H1 (cell line): ENCODE measurements at regions not wholly inside any gene's neighbourhood (a gene's known extent, or its start where the extent isn't known, plus 50 kb on each side); places are given as distances from the start of the nearest gene placed in this dataset.

Source experiments
- CTCF ChIA-PET: fragments of 300-600 bp; sonication (Branson Sonifier 250); formaldehyde crosslinking; loops from one replicate; lab custom pipeline; 2021; ENCODE audit not compliant: partially characterized antibody; lab: Charles Lee
- POLR2A ChIA-PET: fragments of 300-600 bp; sonication (Branson Sonifier 250); formaldehyde crosslinking; loops from one replicate; lab custom pipeline; 2021; ENCODE audit warnings: inconsistent platforms; ENCODE audit not compliant: partially characterized antibody; lab: Charles Lee
- DNase-seq, 2 experiments: peaks; one replicate each; pipeline versions ENCODE4 v3.0.0 to v3.0.0-alpha.2; 2010 to 2022; ENCODE audit warnings: low spot score in 2 of 2, low read depth in 1 of 2, mixed read lengths in 1 of 2
- FAIRE-seq: peaks from 2 replicates; lab custom pipeline; 2011; peaks lifted over from hg19 to GRCh38; lab: Jason Lieb, UNC
- H2AFZ ChIP-seq: 2 replicates; pipeline ENCODE4 v1.8.1; 2012; ENCODE audit warnings: low read length, inconsistent platforms
- H2AK5ac ChIP-seq: 2 replicates; pipeline ENCODE4 v1.6.1; 2013; ENCODE audit warnings: low read depth, low read length
- H2BK120ac ChIP-seq: replicated peaks from 2 replicates; pipeline ENCODE3; 2013; ENCODE audit warnings: low read depth, low read length, inconsistent platforms
- H2BK12ac ChIP-seq: 2 replicates; pipeline ENCODE4 v1.6.1; 2013; ENCODE audit warnings: low read depth, low read length
- H2BK15ac ChIP-seq: 2 replicates; pipeline ENCODE4 v1.6.1; 2013; ENCODE audit warnings: low read length
- H2BK20ac ChIP-seq: 2 replicates; pipeline ENCODE4 v1.6.1; 2013; ENCODE audit warnings: low read length
- H2BK5ac ChIP-seq: 2 replicates; pipeline ENCODE4 v1.6.1; 2013; ENCODE audit warnings: low read depth, low read length
- H3K14ac ChIP-seq: 2 replicates; pipeline ENCODE4 v1.6.1; 2013; ENCODE audit warnings: inconsistent platforms; ENCODE audit not compliant: insufficient read length
- H3K18ac ChIP-seq: 2 replicates; pipeline ENCODE4 v1.6.1; 2013; ENCODE audit warnings: low read length; ENCODE audit errors: extremely low read depth
- H3K23ac ChIP-seq: 2 replicates; pipeline ENCODE4 v1.6.1; 2013; ENCODE audit warnings: inconsistent platforms; ENCODE audit not compliant: insufficient read length
- H3K23me2 ChIP-seq: 2 replicates; pipeline ENCODE4 v1.6.1; 2013; ENCODE audit warnings: low read depth, low read length
- H3K27ac ChIP-seq: 2 replicates; pipeline ENCODE4 v1.6.1; 2011; ENCODE audit warnings: low read depth, low read length, inconsistent platforms
- H3K27me3 ChIP-seq, 4 experiments: replicated peaks in 1 of 4; 1 replicate in 1 of 4; 2 replicates in 3 of 4; pipeline versions ENCODE4 v1.6.1 to v1.8.1; 2011 to 2013; ENCODE audit warnings: low read length in 3 of 4, mild to moderate bottlenecking in 3 of 4, inconsistent platforms in 2 of 4, mixed read lengths in 2 of 4, moderate library complexity in 1 of 4; ENCODE audit not compliant: control insufficient read depth in 3 of 4, insufficient read depth in 3 of 4; ENCODE audit errors: extremely low read depth in 1 of 4
- H3K36me3 ChIP-seq, 4 experiments: 2 replicates each; pipeline versions ENCODE4 v1.6.1 to v1.8.1; 2011 to 2013; ENCODE audit warnings: mild to moderate bottlenecking in 4 of 4, low read length in 3 of 4, moderate library complexity in 2 of 4, control low read depth in 1 of 4, inconsistent platforms in 1 of 4; ENCODE audit not compliant: insufficient read depth in 4 of 4, control insufficient read depth in 2 of 4
- H3K4ac ChIP-seq: replicated peaks from 2 replicates; pipeline ENCODE3; 2013; ENCODE audit warnings: low read length, low read depth, mixed read lengths, inconsistent platforms; ENCODE audit not compliant: insufficient read length
- H3K4me1 ChIP-seq, 4 experiments: replicated peaks in 1 of 4; 1 replicate in 1 of 4; 2 replicates in 3 of 4; pipeline versions ENCODE4 v1.6.1 to v1.8.1; 2011 to 2013; ENCODE audit warnings: low read length in 3 of 4, inconsistent platforms in 2 of 4, mixed read lengths in 1 of 4; ENCODE audit not compliant: insufficient read depth in 4 of 4, control insufficient read depth in 3 of 4
- H3K4me2 ChIP-seq, 2 experiments: 2 replicates each; pipeline versions ENCODE4 v1.6.1 to v1.8.1; 2011 to 2013; ENCODE audit warnings: low read depth in 2 of 2, low read length in 2 of 2, control low read depth in 1 of 2, inconsistent platforms in 1 of 2, mild to moderate bottlenecking in 1 of 2; ENCODE audit not compliant: insufficient read depth in 1 of 2
- H3K4me3 ChIP-seq, 4 experiments: fragments of 200-600, 300-600 bp in 1 of 4; sonication (generic), shearing (Covaris generic), sonication (Bioruptor Twin) in 1 of 4; 2 replicates each; pipeline versions ENCODE4 v1.5.1 to v1.8.1; 2011 to 2016; ENCODE audit warnings: low read length in 4 of 4, low read depth in 3 of 4, control low read depth in 2 of 4, inconsistent platforms in 2 of 4, mild to moderate bottlenecking in 2 of 4, mixed read lengths in 1 of 4, moderate library complexity in 1 of 4; ENCODE audit not compliant: insufficient read depth in 2 of 4; ENCODE audit errors: extremely low read depth in 1 of 4
- H3K56ac ChIP-seq: replicated peaks from 2 replicates; pipeline ENCODE3; 2013; ENCODE audit warnings: low read depth, mild to moderate bottlenecking, mixed read lengths, low read length, inconsistent platforms; ENCODE audit not compliant: insufficient read length
- H3K79me1 ChIP-seq: 2 replicates; pipeline ENCODE4 v1.6.1; 2013; ENCODE audit warnings: low read depth, low read length, control low read depth
- H3K79me2 ChIP-seq, 2 experiments: 2 replicates each; pipeline versions ENCODE4 v1.6.1 to v1.8.1; 2012 to 2013; ENCODE audit warnings: low read length in 2 of 2, mild to moderate bottlenecking in 2 of 2, inconsistent platforms in 1 of 2; ENCODE audit not compliant: insufficient read depth in 2 of 2, control insufficient read depth in 1 of 2
- H3K9ac ChIP-seq, 4 experiments: replicated peaks in 1 of 4; 1 replicate in 1 of 4; 2 replicates in 3 of 4; pipeline versions ENCODE4 v1.6.1 to v1.8.1; 2011 to 2013; ENCODE audit warnings: low read depth in 3 of 4, low read length in 3 of 4, control low read depth in 2 of 4, mild to moderate bottlenecking in 2 of 4, moderate library complexity in 2 of 4, inconsistent platforms in 1 of 4; ENCODE audit errors: extremely low read depth in 1 of 4
- H3K9me3 ChIP-seq, 2 experiments: 2 replicates each; pipeline versions ENCODE4 v1.6.1 to v1.8.1; 2012 to 2013; ENCODE audit warnings: mild to moderate bottlenecking in 2 of 2, moderate library complexity in 2 of 2, control low read depth in 1 of 2, inconsistent platforms in 1 of 2, low read depth in 1 of 2, low read length in 1 of 2, mixed read lengths in 1 of 2; ENCODE audit not compliant: insufficient read depth in 2 of 2
- H4K20me1 ChIP-seq, 2 experiments: replicated peaks in 1 of 2; 2 replicates each; pipeline versions ENCODE3 to v1.8.1; 2011 to 2013; ENCODE audit warnings: inconsistent platforms in 2 of 2, low read length in 2 of 2, mild to moderate bottlenecking in 1 of 2; ENCODE audit not compliant: insufficient read depth in 2 of 2, control insufficient read depth in 1 of 2
- H4K5ac ChIP-seq: 2 replicates; pipeline ENCODE4 v1.6.1; 2013; ENCODE audit warnings: low read length, low read depth, mixed read lengths, inconsistent platforms; ENCODE audit not compliant: insufficient read length
- H4K8ac ChIP-seq: 2 replicates; pipeline ENCODE4 v1.8.0; 2013; ENCODE audit warnings: mild to moderate bottlenecking, moderate library complexity, low read length, inconsistent platforms; ENCODE audit not compliant: insufficient read depth; ENCODE audit errors: extremely low read depth
- H4K91ac ChIP-seq: replicated peaks from 2 replicates; pipeline ENCODE3; 2013; ENCODE audit warnings: low read length, mixed read lengths, inconsistent platforms; ENCODE audit not compliant: insufficient read length
- CHD2 ChIP-seq: IDR thresholded peaks from 2 replicates; pipeline ENCODE4 v1.6.1; 2012; ENCODE audit warnings: low read length, improper control_type of control experiment
- EGR1 ChIP-seq: IDR thresholded peaks from 2 replicates; pipeline ENCODE4 v1.6.1; 2011; ENCODE audit warnings: low read depth, low read length, borderline replicate concordance
- GTF2F1 ChIP-seq: IDR thresholded peaks from 2 replicates; pipeline ENCODE4 v1.6.1; 2012; ENCODE audit warnings: low read depth, low read length, improper control_type of control experiment, borderline replicate concordance
- JUND ChIP-seq: IDR thresholded peaks from 2 replicates; pipeline ENCODE4 v1.6.1; 2011; ENCODE audit warnings: mild to moderate bottlenecking, improper control_type of control experiment, low read length
- NRF1 ChIP-seq: IDR thresholded peaks from 2 replicates; pipeline ENCODE4 v1.6.1; 2011; ENCODE audit warnings: mild to moderate bottlenecking, low read depth, low read length, improper control_type of control experiment
- POLR2A ChIP-seq, 2 experiments: IDR thresholded peaks; 1 replicate in 1 of 2; 2 replicates in 1 of 2; pipeline ENCODE4 v1.6.1; 2011; ENCODE audit warnings: low read depth in 2 of 2, low read length in 2 of 2, mild to moderate bottlenecking in 2 of 2; ENCODE audit errors: control extremely low read depth in 1 of 2
- RAD21 ChIP-seq, 2 experiments: IDR thresholded peaks in 1 of 2; conservative IDR thresholded peaks in 1 of 2; 2 replicates each; pipeline ENCODE4 v1.6.1; 2011; ENCODE audit warnings: low read depth in 2 of 2, low read length in 2 of 2, improper control_type of control experiment in 1 of 2, inconsistent platforms in 1 of 2, mild to moderate bottlenecking in 1 of 2, moderate library complexity in 1 of 2
- SP1 ChIP-seq: IDR thresholded peaks from 2 replicates; pipeline ENCODE4 v1.6.1; 2011; ENCODE audit warnings: low read depth, low read length
- TAF7 ChIP-seq: optimal IDR thresholded peaks from 2 replicates; pipeline ENCODE3; 2011; ENCODE audit warnings: low read depth, mild to moderate bottlenecking, inconsistent platforms, low read length, moderate library complexity, borderline replicate concordance
- TEAD4 ChIP-seq: IDR thresholded peaks from 2 replicates; pipeline ENCODE4 v1.6.1; 2012; ENCODE audit warnings: low read depth, low read length, inconsistent platforms, mixed read lengths
- WGBS, 2 experiments: shearing (Covaris generic) in 1 of 2; methylation state at CpG; one replicate each; pipeline versions ENCODE4 v1.1.6 to v1.1.7; 2013 to 2015; ENCODE audit warnings: low lambda C conversion rate in 2 of 2, mixed read lengths in 2 of 2, inconsistent platforms in 1 of 2, low coverage in 1 of 2, missing lambda C conversion rate in 1 of 2; ENCODE audit not compliant: insufficient replicate concordance in 2 of 2, insufficient coverage in 1 of 2, insufficient read length in 1 of 2; ENCODE audit errors: extremely low coverage in 1 of 2, missing lambda C conversion rate in 1 of 2; 5-methylcytosine and 5-hydroxymethylcytosine counted together

- Histone ChIP-seq H3K9ac (no peak overlapping the region), H4K5ac (no peak overlapping the region), H2AFZ (no peak overlapping the region), H2AK5ac (no peak overlapping the region), H3K4me1 (no peaks in the 10 kb centered on the region), H3K79me1 (no peaks in the 10 kb centered on the region), H2BK20ac (no peak overlapping the region), H3K36me3 (no peaks in the 10 kb centered on the region), H2BK15ac (no peak overlapping the region), H3K56ac (no peak overlapping the region), H3K18ac (no peak overlapping the region), H4K20me1 (no peaks in the 10 kb centered on the region), H4K91ac (peak overlapping the region; percentile 57), H4K8ac (no peak overlapping the region), H3K9me3 (peaks cover 4 to 8% of the 10 kb centered on the region in 2 experiments; a peak in 1 of 4 replicates), H3K23ac (no peak overlapping the region), H3K14ac (no peak overlapping the region), H3K4me3 (no peak overlapping the region), H3K79me2 (no peaks in the 10 kb centered on the region), H3K27ac (no peak overlapping the region), H2BK5ac (no peak overlapping the region), H3K4me2 (no peak overlapping the region), H2BK120ac (no peak overlapping the region), H3K4ac (no peak overlapping the region), H2BK12ac (no peak overlapping the region), H3K27me3 (no peaks in the 10 kb centered on the region), H3K23me2 (no peaks in the 10 kb centered on the region; the same call in 1 of the 2 replicates)
- 86% methylated on average over 4 of the region's 4 CpGs; no CpG with 5 or more reads in 1 of the 2 experiments for WGBS, 2 experiments
- TF ChIP-seq CHD2 = no peak
- TF ChIP-seq TAF7 = no peak
- no peak for TF ChIP-seq RAD21 (IDR thresholded peaks at IDR 0.05 in 1 of 2, conservative IDR thresholded peaks at IDR 0.05 in 1 of 2; ENCODE audit: low read depth in 2 of 2, low read length in 2 of 2)
- no peak for TF ChIP-seq EGR1
- TF ChIP-seq SP1 = no peak
- TF ChIP-seq JUND = no peak
- TF ChIP-seq NRF1 = no peak
- no peak for TF ChIP-seq POLR2A (IDR thresholded peaks at IDR 0.05; ENCODE audit: control extremely low read depth in 1 of 2, low read depth in 2 of 2, low read length in 2 of 2)
- no peak for TF ChIP-seq TEAD4
- TF ChIP-seq GTF2F1 = no peak
- ChIA-PET POLR2A (no interaction called here), CTCF (no interaction called here)
- DNase-seq (no peak), FAIRE-seq (no peak)
Measured at GRCh38 chr17:53336281-53336680, 486.4 kb upstream of the KIF2B start.
